Large intestine (tissue), 3 donors: ENCODE measurements at regions not wholly inside any gene's neighbourhood (a gene's known extent, or its start where the extent isn't known, plus 50 kb on each side); places are given as distances from the start of the nearest gene placed in this dataset.

Experiments used
- DNase-seq, 2 donors: peaks; one replicate each; pipeline versions ENCODE4 v3.0.0 to v3.0.0-alpha.2; 2013
- H3K27ac ChIP-seq: one replicate; pipeline ENCODE4 v1.5.1; 2013; ENCODE audit warnings: low read length
- H3K27me3 ChIP-seq: 2 replicates; pipeline ENCODE4 v1.6.1; 2013; ENCODE audit warnings: low read length; ENCODE audit not compliant: control insufficient read depth, insufficient read depth
- H3K36me3 ChIP-seq: 2 replicates; pipeline ENCODE4 v1.6.1; 2013; ENCODE audit warnings: low read length; ENCODE audit not compliant: control insufficient read depth, insufficient read depth
- H3K4me1 ChIP-seq: one replicate; pipeline ENCODE4 v1.6.1; 2013; ENCODE audit warnings: low read length; ENCODE audit not compliant: control insufficient read depth, insufficient read depth
- H3K4me3 ChIP-seq: one replicate; pipeline ENCODE4 v1.5.1; 2013; ENCODE audit warnings: low read length
- H3K9me3 ChIP-seq: one replicate; pipeline ENCODE4 v1.6.1; 2013; ENCODE audit warnings: mild to moderate bottlenecking, low read depth, low read length, moderate library complexity; ENCODE audit not compliant: control insufficient read depth
- WGBS: methylation state at CpG from one replicate; pipeline ENCODE4 v1.1.5; 2013; ENCODE audit warnings: low lambda C conversion rate; ENCODE audit not compliant: insufficient coverage; 5-methylcytosine and 5-hydroxymethylcytosine counted together

- H3K9me3 ChIP-seq, result no peaks in the 10 kb centered on the region
- no peaks in the 10 kb centered on the region for H3K36me3 ChIP-seq
- no peak overlapping the region for H3K4me3 ChIP-seq
- H3K27ac ChIP-seq, result peak overlapping the region; percentile 52
- 0% methylated on average over 1 of the region's 5 CpGs for WGBS
- peak; percentile 56 to 81 for DNase-seq
- H3K4me1 ChIP-seq, result peaks cover 39% of the 10 kb centered on the region
- no peaks in the 10 kb centered on the region for H3K27me3 ChIP-seq
Measured at GRCh38 chr7:26001662-26002244, 150.2 kb upstream of the NFE2L3 start.

GRCh38 chr7:26005683-26006410 lies 146.2 kb upstream of the NFE2L3 start:
- DNase-seq, result peak; percentile 89 to 91
- no CpG with 5 or more reads among the region's 12 CpGs for WGBS

DNA sequence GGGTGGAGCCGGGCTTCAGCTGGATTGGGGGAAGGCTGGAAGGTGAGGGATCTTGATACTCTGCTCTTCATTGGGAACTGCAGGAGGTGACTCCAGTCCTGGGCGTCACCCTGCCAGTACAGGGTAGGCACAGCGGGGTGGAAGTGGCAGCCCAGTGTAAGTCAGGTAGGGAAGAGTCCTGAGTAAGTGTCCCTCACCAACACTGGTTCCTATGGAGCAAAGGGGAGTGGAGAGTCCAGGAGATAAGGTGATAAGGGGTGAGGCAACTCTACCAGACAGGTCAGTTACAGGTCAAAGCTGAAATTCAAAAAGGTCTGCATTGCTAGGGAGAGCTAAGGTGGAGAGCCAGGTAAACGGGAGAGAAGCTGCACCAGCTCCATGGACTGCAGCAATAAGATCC lies 145.6 kb upstream of the NFE2L3 start:
- Histone ChIP-seq H3K4me3 (no peak overlapping the region), H3K36me3 (no peaks in the 10 kb centered on the region), H3K9me3 (no peaks in the 10 kb centered on the region), H3K4me1 (peaks cover 41% of the 10 kb centered on the region), H3K27me3 (no peaks in the 10 kb centered on the region), H3K27ac (peak overlapping the region; percentile 81)
- peak; percentile 28 to 58 for DNase-seq
- no CpG with 5 or more reads among the region's 4 CpGs for WGBS

More at GRCh38 chr7:26005683-26006410, 146.2 kb upstream of the NFE2L3 start:
- Histone ChIP-seq H3K9me3 (no peaks in the 10 kb centered on the region), H3K4me3 (no peak overlapping the region), H3K36me3 (no peaks in the 10 kb centered on the region), H3K27ac (peak overlapping the region; percentile 81), H3K4me1 (peaks cover 43% of the 10 kb centered on the region), H3K27me3 (no peaks in the 10 kb centered on the region)

GRCh38 chr7:26007510-26007909 lies 144.5 kb upstream of the NFE2L3 start:
- peak in 1 of 2 donors; percentile 41 for DNase-seq
- H3K27me3 ChIP-seq, result no peaks in the 10 kb centered on the region
- H3K9me3 ChIP-seq, result no peaks in the 10 kb centered on the region
- no peak overlapping the region for H3K4me3 ChIP-seq
- no CpG with 5 or more reads among the region's 2 CpGs for WGBS
- H3K27ac ChIP-seq, result peak overlapping the region; percentile 14
- H3K36me3 ChIP-seq, result no peaks in the 10 kb centered on the region
- peaks cover 33% of the 10 kb centered on the region for H3K4me1 ChIP-seq

DNA sequence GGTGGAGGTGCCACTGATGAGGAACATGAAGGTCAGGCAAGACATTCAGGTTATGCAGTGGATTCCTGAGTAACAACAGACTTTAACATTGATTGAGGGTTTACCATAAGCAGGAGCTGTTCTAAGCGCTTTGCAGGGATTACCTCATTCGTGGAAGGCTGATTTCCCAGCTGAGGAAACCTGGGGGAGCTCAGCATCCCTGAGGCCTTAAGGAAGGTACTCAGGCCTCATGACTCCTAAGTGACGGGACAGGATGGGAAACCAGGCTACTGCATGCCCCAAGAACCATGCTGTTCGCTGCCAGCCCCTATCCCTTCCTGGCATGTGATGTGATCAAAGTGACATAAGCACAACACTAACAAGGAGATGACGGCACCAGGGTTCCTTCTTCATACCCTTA lies 143.6 kb upstream of the NFE2L3 start:
- Histone ChIP-seq H3K4me3 (no peak overlapping the region), H3K27ac (no peak overlapping the region)
- WGBS, result no CpG with 5 or more reads among the region's 5 CpGs

DNA sequence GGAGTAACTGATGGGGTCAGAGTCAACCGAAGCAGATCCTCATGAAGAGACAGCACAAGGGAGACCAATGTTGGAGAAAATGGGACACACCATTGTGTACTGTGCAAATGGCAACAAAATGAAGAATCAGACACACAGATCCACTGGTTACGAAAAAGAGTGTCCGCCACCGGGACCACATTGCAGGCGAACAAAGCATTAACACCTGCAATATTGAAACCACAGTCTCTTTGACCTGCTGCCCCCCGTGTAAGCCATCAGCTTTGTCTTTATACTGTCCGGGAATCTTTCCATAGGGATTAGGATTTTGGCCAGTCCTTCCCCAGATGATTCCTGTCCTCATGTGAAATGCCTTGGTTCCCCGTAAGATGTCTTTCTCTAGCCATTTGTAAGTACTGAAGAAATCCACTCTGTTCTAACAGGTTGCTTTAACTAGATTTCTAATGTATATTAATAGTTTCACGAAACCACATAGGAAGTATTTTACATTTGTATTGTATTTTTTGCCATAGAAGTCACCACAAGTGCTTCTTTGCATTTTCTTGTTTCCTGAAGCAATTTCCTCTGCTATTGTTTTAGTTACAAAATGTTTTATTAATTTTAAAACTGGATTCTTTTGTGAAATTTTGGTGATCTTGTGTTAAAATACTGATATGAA lies 140.8 kb upstream of the NFE2L3 start:
- peaks cover 16% of the 10 kb centered on the region for H3K4me1 ChIP-seq
- H3K36me3 ChIP-seq, result no peaks in the 10 kb centered on the region
- H3K4me3 ChIP-seq, result no peak overlapping the region
- 100% methylated on average over 2 of the region's 9 CpGs for WGBS
- H3K27ac ChIP-seq, result no peak overlapping the region
- DNase-seq, result no peak
- peaks cover 3% of the 10 kb centered on the region for H3K9me3 ChIP-seq
- no peaks in the 10 kb centered on the region for H3K27me3 ChIP-seq

More for the DNA sequence above, 143.6 kb upstream of the NFE2L3 start:
- no peak for DNase-seq
- H3K9me3 ChIP-seq, result no peaks in the 10 kb centered on the region
- H3K36me3 ChIP-seq, result no peaks in the 10 kb centered on the region
- H3K4me1 ChIP-seq, result peaks cover 33% of the 10 kb centered on the region
- no peaks in the 10 kb centered on the region for H3K27me3 ChIP-seq

GRCh38 chr7:26013551-26014083 lies 138.4 kb upstream of the NFE2L3 start:
- H3K9me3 ChIP-seq, result peaks cover 4% of the 10 kb centered on the region
- no peaks in the 10 kb centered on the region for H3K27me3 ChIP-seq
- H3K4me1 ChIP-seq, result no peaks in the 10 kb centered on the region
- DNase-seq, result no peak
- no peak overlapping the region for H3K27ac ChIP-seq
- WGBS, result 100% methylated on average over 1 of the region's 9 CpGs
- no peaks in the 10 kb centered on the region for H3K36me3 ChIP-seq
- no peak overlapping the region for H3K4me3 ChIP-seq

- 92% methylated on average over 2 of the region's 3 CpGs for WGBS
Measured at GRCh38 chr7:26022982-26023381, 129.0 kb upstream of the NFE2L3 start.

DNA sequence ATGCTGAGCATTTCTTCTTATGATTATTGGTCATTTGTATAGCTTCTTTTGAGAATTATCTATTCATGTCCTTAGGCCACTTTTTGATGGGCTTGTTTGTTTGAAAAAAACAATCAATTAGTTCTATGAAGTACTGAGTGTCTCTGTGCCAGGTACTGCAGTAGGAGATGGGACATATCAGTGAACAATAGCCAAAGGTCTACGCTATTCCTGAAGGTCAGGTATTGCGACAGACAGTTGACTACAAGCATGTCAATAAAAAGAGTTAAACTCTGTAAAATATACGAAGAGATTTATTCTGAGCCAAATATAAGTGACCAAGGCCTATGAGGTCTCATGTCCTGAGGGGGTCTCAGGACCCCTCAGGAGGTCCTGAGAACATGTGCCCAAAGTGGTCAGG lies 122.1 kb upstream of the NFE2L3 start:
- no peak overlapping the region for H3K4me3 ChIP-seq
- peak in 1 of 2 donors; percentile 19 for DNase-seq
- H3K27me3 ChIP-seq, result no peaks in the 10 kb centered on the region
- H3K36me3 ChIP-seq, result no peaks in the 10 kb centered on the region
- peaks cover 5% of the 10 kb centered on the region for H3K4me1 ChIP-seq
- WGBS, result no CpG with 5 or more reads among the region's 3 CpGs
- no peak overlapping the region for H3K27ac ChIP-seq
- H3K9me3 ChIP-seq, result no peaks in the 10 kb centered on the region

More at GRCh38 chr7:26022982-26023381, 129.0 kb upstream of the NFE2L3 start:
- H3K27ac ChIP-seq, result no peak overlapping the region
- DNase-seq, result no peak
- H3K9me3 ChIP-seq, result no peaks in the 10 kb centered on the region
- no peaks in the 10 kb centered on the region for H3K27me3 ChIP-seq
- no peak overlapping the region for H3K4me3 ChIP-seq
- H3K4me1 ChIP-seq, result no peaks in the 10 kb centered on the region
- H3K36me3 ChIP-seq, result no peaks in the 10 kb centered on the region

DNA sequence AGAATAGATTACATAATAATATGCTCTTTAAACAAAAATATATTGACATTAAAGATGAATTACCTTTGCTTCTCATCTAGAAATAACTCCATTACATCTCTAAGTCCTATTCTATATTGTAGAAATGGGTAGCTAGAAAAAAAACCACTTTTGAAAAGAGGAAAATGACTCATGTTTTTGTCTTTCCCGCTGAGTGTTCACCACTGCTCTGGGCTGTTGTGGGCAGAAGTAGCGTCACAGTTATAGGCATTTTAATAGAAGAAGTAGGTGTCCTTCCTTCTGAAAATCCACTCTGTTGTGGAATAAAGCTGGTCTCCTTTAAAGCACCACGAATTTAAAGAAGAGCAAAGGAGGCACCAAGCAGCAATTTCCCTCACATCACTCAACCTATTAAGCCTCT lies 117.6 kb upstream of the NFE2L3 start:
- Histone ChIP-seq H3K4me1 (peaks cover 7% of the 10 kb centered on the region), H3K9me3 (peaks cover 4% of the 10 kb centered on the region), H3K4me3 (no peak overlapping the region), H3K27ac (no peak overlapping the region), H3K36me3 (no peaks in the 10 kb centered on the region), H3K27me3 (no peaks in the 10 kb centered on the region)
- WGBS, result no CpG with 5 or more reads among the region's 3 CpGs
- DNase-seq, result no peak
